ENCODE measurements at regions not wholly inside any gene's neighbourhood (a gene's known extent, or its start where the extent isn't known, plus 50 kb on each side); places are given as distances from the start of the nearest gene placed in this dataset.

GRCh38 chr9:82144803-82145202, 156.2 kb downstream of the SPATA31D1 start:
- no peak for TF ChIP-seq CTCF (IDR thresholded peaks at IDR 0.05)
- no peak for TF ChIP-seq POLR2A (IDR thresholded peaks at IDR 0.05)

All from breast epithelium (tissue), 3 donors.